ENCODE measurements at regions not wholly inside any gene's neighbourhood (a gene's known extent, or its start where the extent isn't known, plus 50 kb on each side); places are given as distances from the start of the nearest gene placed in this dataset.

DNA sequence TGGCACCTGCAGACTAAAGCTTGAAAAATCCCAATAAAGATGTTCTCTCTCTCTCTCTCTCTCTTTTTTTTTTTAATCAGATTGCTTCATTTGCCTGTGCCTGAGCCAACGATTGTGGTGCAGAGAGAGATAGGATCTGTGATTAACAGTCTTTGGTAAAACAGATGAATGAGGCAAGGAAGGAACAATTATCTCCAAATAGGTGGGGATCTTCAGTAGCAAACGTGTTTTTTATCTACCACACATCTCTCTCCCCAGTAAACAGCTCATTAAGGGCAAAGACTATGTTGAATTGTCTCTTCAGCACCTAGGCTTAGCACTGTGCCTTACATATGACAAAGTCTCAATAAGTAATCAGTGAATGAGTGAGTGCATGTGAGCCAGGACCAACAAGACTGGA is 96.3 kb downstream of the SMIM20 start:
- no peaks in the 10 kb centered on the region for H3F3A ChIP-seq (ENCODE audit: insufficient read depth, low read length)
- no peak overlapping the region for H3K27ac ChIP-seq (ENCODE audit: low read depth, low read length, poor library complexity, severe bottlenecking)
- no peaks in the 10 kb centered on the region for H3K27me3 ChIP-seq (ENCODE audit: insufficient read depth, low read length)
- no peak overlapping the region for H3K9ac ChIP-seq (ENCODE audit: low read length)
- H3K79me2 ChIP-seq (ENCODE audit: insufficient read depth, low read length) = no peaks in the 10 kb centered on the region
- no peak for TF ChIP-seq EZH2 (IDR thresholded peaks at IDR 0.05; ENCODE audit: borderline replicate concordance, low read length)
- TF ChIP-seq, protein P1, sequence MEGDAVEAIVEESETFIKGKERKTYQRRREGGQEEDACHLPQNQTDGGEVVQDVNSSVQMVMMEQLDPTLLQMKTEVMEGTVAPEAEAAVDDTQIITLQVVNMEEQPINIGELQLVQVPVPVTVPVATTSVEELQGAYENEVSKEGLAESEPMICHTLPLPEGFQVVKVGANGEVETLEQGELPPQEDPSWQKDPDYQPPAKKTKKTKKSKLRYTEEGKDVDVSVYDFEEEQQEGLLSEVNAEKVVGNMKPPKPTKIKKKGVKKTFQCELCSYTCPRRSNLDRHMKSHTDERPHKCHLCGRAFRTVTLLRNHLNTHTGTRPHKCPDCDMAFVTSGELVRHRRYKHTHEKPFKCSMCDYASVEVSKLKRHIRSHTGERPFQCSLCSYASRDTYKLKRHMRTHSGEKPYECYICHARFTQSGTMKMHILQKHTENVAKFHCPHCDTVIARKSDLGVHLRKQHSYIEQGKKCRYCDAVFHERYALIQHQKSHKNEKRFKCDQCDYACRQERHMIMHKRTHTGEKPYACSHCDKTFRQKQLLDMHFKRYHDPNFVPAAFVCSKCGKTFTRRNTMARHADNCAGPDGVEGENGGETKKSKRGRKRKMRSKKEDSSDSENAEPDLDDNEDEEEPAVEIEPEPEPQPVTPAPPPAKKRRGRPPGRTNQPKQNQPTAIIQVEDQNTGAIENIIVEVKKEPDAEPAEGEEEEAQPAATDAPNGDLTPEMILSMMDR (IDR thresholded peaks at IDR 0.05; ENCODE audit: low read length) = no peak
- H2AFZ ChIP-seq (ENCODE audit: low read length) = no peak overlapping the region
- no peaks in the 10 kb centered on the region for H3K9me2 ChIP-seq (ENCODE audit: low read depth, low read length)
- H3K9me3 ChIP-seq (ENCODE audit: low read length) = no peaks in the 10 kb centered on the region
- H3K4me2 ChIP-seq (ENCODE audit: low read length) = no peak overlapping the region
- no peaks in the 10 kb centered on the region for H4K20me1 ChIP-seq (ENCODE audit: insufficient read depth, low read length)
- no peaks in the 10 kb centered on the region for H3K4me1 ChIP-seq (ENCODE audit: insufficient read depth, low read length, severe bottlenecking)
- H3K36me3 ChIP-seq (ENCODE audit: insufficient read depth, low read length) = no peaks in the 10 kb centered on the region
- H3K4me3 ChIP-seq (ENCODE audit: low read depth, low read length, poor library complexity, severe bottlenecking) = no peak overlapping the region

DNA sequence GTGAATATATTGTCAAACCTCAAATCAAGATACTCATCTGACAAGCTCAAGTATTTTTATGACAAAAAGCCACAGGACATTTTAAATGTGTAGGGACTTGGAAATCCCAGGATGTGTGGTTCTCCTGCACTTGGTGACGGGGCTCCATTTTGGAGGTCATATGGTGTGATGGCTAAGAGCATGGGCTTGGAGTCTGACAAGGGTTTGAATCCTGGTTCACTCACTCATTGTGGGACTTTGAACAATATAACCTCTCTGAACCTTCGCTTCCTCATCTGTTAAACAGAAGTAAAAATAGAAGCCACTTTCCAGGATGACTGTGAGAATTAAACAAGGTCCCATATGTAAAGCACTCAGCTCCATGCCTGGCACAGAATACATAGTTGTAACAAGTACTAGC is 99.6 kb downstream of the SMIM20 start:
- no peaks in the 10 kb centered on the region for H3K36me3 ChIP-seq (ENCODE audit: insufficient read depth, low read length)
- no peaks in the 10 kb centered on the region for H4K20me1 ChIP-seq (ENCODE audit: insufficient read depth, low read length)
- H3K9me2 ChIP-seq (ENCODE audit: low read depth, low read length) = no peaks in the 10 kb centered on the region
- H3K4me2 ChIP-seq (ENCODE audit: low read length) = no peak overlapping the region
- no peak overlapping the region for H3K9ac ChIP-seq (ENCODE audit: low read length)
- no peaks in the 10 kb centered on the region for H3F3A ChIP-seq (ENCODE audit: insufficient read depth, low read length)
- TF ChIP-seq EZH2 (IDR thresholded peaks at IDR 0.05; ENCODE audit: borderline replicate concordance, low read length) = no peak
- TF ChIP-seq, protein P1 (IDR thresholded peaks at IDR 0.05; ENCODE audit: low read length) = no peak
- no peaks in the 10 kb centered on the region for H3K27me3 ChIP-seq (ENCODE audit: insufficient read depth, low read length)
- H3K4me1 ChIP-seq (ENCODE audit: insufficient read depth, low read length, severe bottlenecking) = no peaks in the 10 kb centered on the region
- H3K27ac ChIP-seq (ENCODE audit: low read depth, low read length, poor library complexity, severe bottlenecking) = no peak overlapping the region
- H3K79me2 ChIP-seq (ENCODE audit: insufficient read depth, low read length) = no peaks in the 10 kb centered on the region
- no peaks in the 10 kb centered on the region for H3K9me3 ChIP-seq (ENCODE audit: low read length)
- no peak overlapping the region for H2AFZ ChIP-seq (ENCODE audit: low read length)
- no peak overlapping the region for H3K4me3 ChIP-seq (ENCODE audit: low read depth, low read length, poor library complexity, severe bottlenecking)

DNA sequence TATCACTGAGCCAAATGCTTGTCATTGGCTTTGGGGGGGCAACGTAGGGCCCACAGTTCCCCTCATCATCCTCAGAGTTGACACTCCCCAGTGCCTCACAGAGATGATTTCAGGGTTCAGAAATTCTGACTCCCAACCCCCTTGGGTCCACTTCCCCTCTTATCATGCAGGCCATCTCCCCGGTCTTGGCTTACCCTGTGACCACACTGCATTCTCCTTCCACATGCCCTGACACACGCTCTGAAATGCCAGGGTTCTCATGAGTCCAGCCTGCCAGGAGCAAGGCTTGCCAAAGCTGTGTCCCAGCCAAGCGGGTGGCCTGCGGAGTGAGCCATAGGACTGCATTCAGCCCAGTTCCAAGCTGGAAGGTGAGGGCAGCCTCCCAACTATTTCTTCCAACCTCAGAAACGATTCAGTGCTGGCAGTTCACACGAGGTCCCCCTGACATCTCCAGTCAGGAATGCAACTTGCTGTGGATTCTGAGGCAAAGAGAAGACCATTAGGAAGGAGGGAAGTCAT is 101.2 kb downstream of the SMIM20 start:
- Histone ChIP-seq H3F3A (ENCODE audit: insufficient read depth, low read length) (no peaks in the 10 kb centered on the region), H3K4me2 (ENCODE audit: low read length) (no peak overlapping the region), H3K9me2 (ENCODE audit: low read depth, low read length) (no peaks in the 10 kb centered on the region), H3K79me2 (ENCODE audit: insufficient read depth, low read length) (no peaks in the 10 kb centered on the region), H3K36me3 (ENCODE audit: insufficient read depth, low read length) (no peaks in the 10 kb centered on the region), H3K4me1 (ENCODE audit: insufficient read depth, low read length, severe bottlenecking) (no peaks in the 10 kb centered on the region), H3K27me3 (ENCODE audit: insufficient read depth, low read length) (no peaks in the 10 kb centered on the region), H4K20me1 (ENCODE audit: insufficient read depth, low read length) (no peaks in the 10 kb centered on the region), H2AFZ (ENCODE audit: low read length) (no peak overlapping the region), H3K27ac (ENCODE audit: low read depth, low read length, poor library complexity, severe bottlenecking) (no peak overlapping the region), H3K4me3 (ENCODE audit: low read depth, low read length, poor library complexity, severe bottlenecking) (no peak overlapping the region), H3K9me3 (ENCODE audit: low read length) (no peaks in the 10 kb centered on the region), H3K9ac (ENCODE audit: low read length) (no peak overlapping the region)
- no peak for TF ChIP-seq EZH2 (IDR thresholded peaks at IDR 0.05; ENCODE audit: borderline replicate concordance, low read length)
- TF ChIP-seq, protein P1 (IDR thresholded peaks at IDR 0.05; ENCODE audit: low read length) = no peak

All from OCI-LY1 (cell line).